Suprapubic skin (tissue), 4 donors: ENCODE measurements at regions not wholly inside any gene's neighbourhood (a gene's known extent, or its start where the extent isn't known, plus 50 kb on each side); places are given as distances from the start of the nearest gene placed in this dataset.

Source experiments
- DNase-seq, 2 donors: peaks; one replicate each; pipeline ENCODE4 v3.0.0-alpha.2; 2019; ENCODE audit warnings: low spot score in 2 of 2
- H3K27ac ChIP-seq: fragments of 200-600 bp; sonication (generic); one replicate; pipeline ENCODE4 v1.5.1; 2019
- H3K27me3 ChIP-seq: fragments of 200-600 bp; sonication (generic); one replicate; pipeline ENCODE4 v1.5.1; 2019
- H3K36me3 ChIP-seq: fragments of 200-600 bp; sonication (generic); one replicate; pipeline ENCODE4 v1.5.1; 2019
- H3K4me1 ChIP-seq: fragments of 200-600 bp; sonication (generic); one replicate; pipeline ENCODE4 v1.5.1; 2019
- H3K4me3 ChIP-seq: fragments of 200-600 bp; sonication (generic); one replicate; pipeline ENCODE4 v1.5.1; 2019; ENCODE audit warnings: mild to moderate bottlenecking
- H3K9me3 ChIP-seq: fragments of 200-600 bp; sonication (generic); one replicate; pipeline ENCODE4 v1.5.1; 2019
- EP300 ChIP-seq: sonication (generic); formaldehyde crosslinking; IDR thresholded peaks from one replicate; pipeline ENCODE4 v1.6.1; 2017; ENCODE audit warnings: antibody characterized with exemption
- POLR2A ChIP-seq, 2 donors: fragments of 450-650 bp; IDR thresholded peaks; one replicate each; pipeline ENCODE4 v1.6.1; 2017; ENCODE audit warnings: antibody characterized with exemption in 2 of 2, mild to moderate bottlenecking in 2 of 2, moderate library complexity in 2 of 2
- POLR2AphosphoS5 ChIP-seq, 3 donors: sonication (generic); formaldehyde crosslinking; IDR thresholded peaks; one replicate each; pipeline ENCODE4 v1.6.1; 2017; ENCODE audit warnings: antibody characterized with exemption in 3 of 3
- WGBS: methylation state at CpG from one replicate; pipeline ENCODE4 v1.1.5; 2018; 5-methylcytosine and 5-hydroxymethylcytosine counted together
- TF ChIP-seq, protein P1 (sequence below), 2 donors: fragments of 200-600 bp in 1 of 2; fragments of 450-650 bp in 1 of 2; sonication (generic) in 1 of 2; IDR thresholded peaks; one replicate each; pipeline ENCODE4 v1.5.1; 2016 to 2019; ENCODE audit warnings: antibody characterized with exemption in 2 of 2, mild to moderate bottlenecking in 1 of 2, moderate library complexity in 1 of 2

DNA sequence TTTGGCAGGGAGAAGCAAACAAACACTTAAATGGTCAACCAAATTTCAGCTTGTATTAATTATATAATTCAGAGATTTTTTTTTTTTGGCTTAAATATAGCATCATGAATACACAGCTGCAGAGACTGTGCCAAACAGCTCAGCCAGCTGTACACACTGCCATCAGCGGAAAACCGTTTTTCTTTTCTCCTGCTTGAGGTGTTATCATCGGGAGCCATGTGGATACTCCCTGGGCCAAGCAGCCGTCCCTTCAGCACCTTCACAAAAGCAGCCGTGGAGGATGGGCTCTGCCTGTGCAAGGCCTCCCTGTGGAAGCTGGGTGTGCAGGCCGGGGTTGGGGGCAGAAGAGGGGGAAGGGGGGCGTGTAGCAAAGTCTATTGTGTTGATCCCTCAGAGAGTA is 85.0 kb downstream of the NUF2 start:
- no peaks in the 10 kb centered on the region for H3K9me3 ChIP-seq
- H3K4me1 ChIP-seq, result no peaks in the 10 kb centered on the region
- no peak overlapping the region for H3K27ac ChIP-seq
- no peak for TF ChIP-seq EP300
- TF ChIP-seq POLR2AphosphoS5 (IDR thresholded peaks at IDR 0.05), result no peak
- TF ChIP-seq, protein P1, sequence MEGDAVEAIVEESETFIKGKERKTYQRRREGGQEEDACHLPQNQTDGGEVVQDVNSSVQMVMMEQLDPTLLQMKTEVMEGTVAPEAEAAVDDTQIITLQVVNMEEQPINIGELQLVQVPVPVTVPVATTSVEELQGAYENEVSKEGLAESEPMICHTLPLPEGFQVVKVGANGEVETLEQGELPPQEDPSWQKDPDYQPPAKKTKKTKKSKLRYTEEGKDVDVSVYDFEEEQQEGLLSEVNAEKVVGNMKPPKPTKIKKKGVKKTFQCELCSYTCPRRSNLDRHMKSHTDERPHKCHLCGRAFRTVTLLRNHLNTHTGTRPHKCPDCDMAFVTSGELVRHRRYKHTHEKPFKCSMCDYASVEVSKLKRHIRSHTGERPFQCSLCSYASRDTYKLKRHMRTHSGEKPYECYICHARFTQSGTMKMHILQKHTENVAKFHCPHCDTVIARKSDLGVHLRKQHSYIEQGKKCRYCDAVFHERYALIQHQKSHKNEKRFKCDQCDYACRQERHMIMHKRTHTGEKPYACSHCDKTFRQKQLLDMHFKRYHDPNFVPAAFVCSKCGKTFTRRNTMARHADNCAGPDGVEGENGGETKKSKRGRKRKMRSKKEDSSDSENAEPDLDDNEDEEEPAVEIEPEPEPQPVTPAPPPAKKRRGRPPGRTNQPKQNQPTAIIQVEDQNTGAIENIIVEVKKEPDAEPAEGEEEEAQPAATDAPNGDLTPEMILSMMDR (IDR thresholded peaks at IDR 0.05), result no peak
- no peak for TF ChIP-seq POLR2A (IDR thresholded peaks at IDR 0.05)
- H3K36me3 ChIP-seq, result no peaks in the 10 kb centered on the region
- no peak overlapping the region for H3K4me3 ChIP-seq
- DNase-seq, result no peak
- no peaks in the 10 kb centered on the region for H3K27me3 ChIP-seq
- 54% methylated on average over 7 of the region's 7 CpGs for WGBS

DNA sequence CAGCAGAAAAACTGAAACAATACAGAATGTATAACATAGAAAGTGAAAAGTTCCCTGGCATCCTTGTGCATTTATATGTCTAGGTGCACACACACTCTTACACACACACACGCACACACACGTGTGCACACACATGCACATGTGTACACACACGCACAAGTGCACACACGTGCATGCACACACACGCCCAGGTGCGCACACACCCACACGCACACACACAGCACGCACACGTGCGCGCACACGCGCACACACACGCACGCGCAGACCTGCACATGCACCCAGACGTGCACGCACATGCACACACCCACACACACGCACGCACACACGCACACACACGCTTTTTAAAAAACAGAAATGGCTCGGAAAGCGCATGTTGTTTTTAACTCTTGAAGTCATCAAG is 86.5 kb downstream of the NUF2 start:
- WGBS, result 93% methylated on average over 24 of the region's 24 CpGs
- no peak for DNase-seq

GRCh38 chr1:163410073-163410999 is 88.6 kb downstream of the NUF2 start:
- Histone ChIP-seq H3K27me3 (no peaks in the 10 kb centered on the region), H3K36me3 (no peaks in the 10 kb centered on the region), H3K4me3 (no peak overlapping the region), H3K27ac (no peak overlapping the region), H3K4me1 (no peaks in the 10 kb centered on the region), H3K9me3 (no peaks in the 10 kb centered on the region)
- 14% methylated on average over 9 of the region's 10 CpGs for WGBS
- no peak for DNase-seq
- TF ChIP-seq, protein P1 (IDR thresholded peaks at IDR 0.05), result peak; percentile 10 to 49
- TF ChIP-seq POLR2A (IDR thresholded peaks at IDR 0.05), result no peak

More for the DNA sequence above, 86.5 kb downstream of the NUF2 start:
- no peaks in the 10 kb centered on the region for H3K9me3 ChIP-seq
- no peak overlapping the region for H3K27ac ChIP-seq
- no peaks in the 10 kb centered on the region for H3K27me3 ChIP-seq
- no peaks in the 10 kb centered on the region for H3K36me3 ChIP-seq
- H3K4me1 ChIP-seq, result no peaks in the 10 kb centered on the region
- H3K4me3 ChIP-seq, result no peak overlapping the region
- TF ChIP-seq EP300 (no peak), POLR2A (IDR thresholded peaks at IDR 0.05) (no peak), POLR2AphosphoS5 (IDR thresholded peaks at IDR 0.05) (no peak)
- TF ChIP-seq, protein P1 (IDR thresholded peaks at IDR 0.05), result no peak

GRCh38 chr1:163412221-163412620 is 90.5 kb downstream of the NUF2 start:
- Histone ChIP-seq H3K9me3 (no peaks in the 10 kb centered on the region), H3K27ac (no peak overlapping the region), H3K27me3 (no peaks in the 10 kb centered on the region), H3K4me1 (no peaks in the 10 kb centered on the region), H3K4me3 (no peak overlapping the region), H3K36me3 (no peaks in the 10 kb centered on the region)
- WGBS, result 78% methylated on average over 1 of the region's 1 CpG
- DNase-seq, result no peak
- TF ChIP-seq EP300 (no peak), POLR2AphosphoS5 (IDR thresholded peaks at IDR 0.05) (no peak), POLR2A (IDR thresholded peaks at IDR 0.05) (no peak)
- TF ChIP-seq, protein P1 (IDR thresholded peaks at IDR 0.05), result no peak

DNA sequence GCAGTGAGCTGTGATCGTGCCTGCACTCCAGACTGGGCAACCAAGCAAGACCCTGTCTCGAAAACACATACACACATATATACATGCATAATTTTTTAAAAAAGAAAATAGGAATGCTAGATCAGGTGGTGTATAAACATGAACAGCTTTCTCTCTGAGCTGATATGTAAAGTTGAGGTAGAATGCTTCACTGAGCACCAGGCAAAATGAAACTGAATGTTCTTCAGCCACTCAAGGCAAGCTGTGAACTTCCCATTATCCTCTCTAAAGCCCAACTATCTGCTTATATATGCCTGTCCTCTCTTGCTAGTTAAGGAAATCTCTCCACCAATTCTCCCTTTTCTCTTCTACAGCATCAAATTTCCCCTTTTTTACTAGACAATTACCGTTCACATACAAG is 93.0 kb downstream of the NUF2 start:
- Histone ChIP-seq H3K27me3 (no peaks in the 10 kb centered on the region), H3K4me1 (no peaks in the 10 kb centered on the region), H3K27ac (no peak overlapping the region), H3K4me3 (no peak overlapping the region), H3K9me3 (no peaks in the 10 kb centered on the region), H3K36me3 (no peaks in the 10 kb centered on the region)
- DNase-seq, result no peak
- 88% methylated on average over 3 of the region's 3 CpGs for WGBS
- TF ChIP-seq EP300, result no peak
- TF ChIP-seq, protein P1 (IDR thresholded peaks at IDR 0.05), result no peak
- no peak for TF ChIP-seq POLR2A (IDR thresholded peaks at IDR 0.05)
- no peak for TF ChIP-seq POLR2AphosphoS5 (IDR thresholded peaks at IDR 0.05)
